Urothelium cell line (cell line): ENCODE measurements at regions not wholly inside any gene's neighbourhood (a gene's known extent, or its start where the extent isn't known, plus 50 kb on each side); places are given as distances from the start of the nearest gene placed in this dataset.
"Not testable (repeated sequence)": the region's sequence is repeated elsewhere in the genome, so short reads cannot be mapped to it uniquely, and the experiment has no call there.

Experiments used
- DNase-seq: peaks from one replicate; pipeline ENCODE4 v3.0.0; 2011; ENCODE audit warnings: low spot score, mixed read lengths
- FAIRE-seq: peaks from 2 replicates; lab custom pipeline; 2011; peaks lifted over from hg19 to GRCh38; lab: Jason Lieb, UNC

GRCh38 chr12:128068211-128068610 lies 198.8 kb upstream of the TMEM132C start:
- FAIRE-seq: no peak
- no peak for DNase-seq

GRCh38 chr12:128069359-128069997 lies 197.5 kb upstream of the TMEM132C start:
- FAIRE-seq (peak; percentile 13), DNase-seq (peak; percentile 51)

- no peak for DNase-seq
- FAIRE-seq: no peak
These were observed 193.0 kb upstream of the TMEM132C start for GRCh38 chr12:128073937-128074336.

GRCh38 chr12:128075332-128075731 lies 191.6 kb upstream of the TMEM132C start:
- no peak for DNase-seq
- no peak for FAIRE-seq

GRCh38 chr12:128076188-128076587 lies 190.8 kb upstream of the TMEM132C start:
- FAIRE-seq (no peak), DNase-seq (peak; percentile 65)

- DNase-seq (no peak), FAIRE-seq (no peak)
These were observed 189.6 kb upstream of the TMEM132C start for GRCh38 chr12:128077211-128077916.

- FAIRE-seq: no peak
- no peak for DNase-seq
These were observed 189.1 kb upstream of the TMEM132C start for GRCh38 chr12:128077917-128078298.

- DNase-seq: no peak
- no peak for FAIRE-seq
These were observed 188.5 kb upstream of the TMEM132C start for GRCh38 chr12:128078301-128078971.

- FAIRE-seq: no peak
- no peak for DNase-seq
These were observed 187.5 kb upstream of the TMEM132C start for GRCh38 chr12:128079446-128079845.

GRCh38 chr12:128083132-128083729 lies 183.7 kb upstream of the TMEM132C start:
- FAIRE-seq: no peak

GRCh38 chr12:128088926-128089325 lies 178.0 kb upstream of the TMEM132C start:
- FAIRE-seq (no peak), DNase-seq (no peak)

More at GRCh38 chr12:128083132-128083729, 183.7 kb upstream of the TMEM132C start:
- no peak for DNase-seq

GRCh38 chr12:128089961-128090360 lies 177.0 kb upstream of the TMEM132C start:
- DNase-seq (no peak), FAIRE-seq (no peak)

GRCh38 chr12:128091101-128091720 lies 175.8 kb upstream of the TMEM132C start:
- no peak for DNase-seq
- no peak for FAIRE-seq

- FAIRE-seq: no peak
- DNase-seq: no peak
These were observed 175.0 kb upstream of the TMEM132C start for GRCh38 chr12:128091951-128092382.

GRCh38 chr12:128098730-128099129 lies 168.2 kb upstream of the TMEM132C start:
- no peak for FAIRE-seq
- DNase-seq: no peak

- FAIRE-seq (no peak), DNase-seq (no peak)
These were observed 163.8 kb upstream of the TMEM132C start for GRCh38 chr12:128103152-128103551.

- DNase-seq (no peak), FAIRE-seq (no peak)
These were observed 157.7 kb upstream of the TMEM132C start for GRCh38 chr12:128109236-128109635.

- FAIRE-seq (no peak), DNase-seq (no peak)
These were observed 157.3 kb upstream of the TMEM132C start for GRCh38 chr12:128109636-128110035.

GRCh38 chr12:128111333-128111732 lies 155.6 kb upstream of the TMEM132C start:
- DNase-seq: peak; percentile 17
- FAIRE-seq: no peak

- DNase-seq: no peak
- no peak for FAIRE-seq
These were observed 155.0 kb upstream of the TMEM132C start for GRCh38 chr12:128111951-128112350.

GRCh38 chr12:128113250-128113649 lies 153.7 kb upstream of the TMEM132C start:
- peak; percentile 35 for DNase-seq
- FAIRE-seq: not testable (repeated sequence)
